Esophagus muscularis mucosa (tissue), 4 donors: ENCODE measurements at regions not wholly inside any gene's neighbourhood (a gene's known extent, or its start where the extent isn't known, plus 50 kb on each side); places are given as distances from the start of the nearest gene placed in this dataset.

ENCODE experiments used
- DNase-seq: peaks from one replicate; pipeline ENCODE4 v3.0.0-alpha.2; 2017; ENCODE audit errors: extremely low spot score
- H3K27ac ChIP-seq, 4 donors: fragments of 200-600 bp; sonication (generic); replicated peaks in 1 of 4; 1 replicate in 3 of 4; 2 replicates in 1 of 4; pipeline ENCODE4 v1.5.1; 2016 to 2019; ENCODE audit warnings: mild to moderate bottlenecking in 1 of 4
- H3K27me3 ChIP-seq, 4 donors: fragments of 200-600 bp; sonication (generic); one replicate each; pipeline versions ENCODE4 v1.5.1 to v1.6.0; 2016 to 2019
- H3K36me3 ChIP-seq, 4 donors: fragments of 200-600 bp; sonication (generic); one replicate each; pipeline ENCODE4 v1.5.1; 2016 to 2019
- H3K4me1 ChIP-seq, 4 donors: fragments of 200-600 bp; sonication (generic); one replicate each; pipeline ENCODE4 v1.5.1; 2016 to 2019
- H3K4me3 ChIP-seq, 4 donors: fragments of 200-600 bp; sonication (generic); 1 replicate in 2 of 4; 2 replicates in 2 of 4; pipeline ENCODE4 v1.5.1; 2016 to 2019; ENCODE audit warnings: mild to moderate bottlenecking in 4 of 4, moderate library complexity in 1 of 4
- H3K9me3 ChIP-seq, 4 donors: fragments of 200-600 bp; sonication (generic); 1 replicate in 3 of 4; 2 replicates in 1 of 4; pipeline ENCODE4 v1.5.1; 2016 to 2019
- EP300 ChIP-seq: sonication (generic); formaldehyde crosslinking; IDR thresholded peaks from one replicate; pipeline ENCODE4 v1.6.1; 2017; ENCODE audit warnings: antibody characterized with exemption
- POLR2A ChIP-seq: fragments of 450-650 bp; IDR thresholded peaks from one replicate; pipeline ENCODE4 v1.6.1; 2017; ENCODE audit warnings: antibody characterized with exemption, moderate library complexity, mild to moderate bottlenecking, low read depth
- POLR2AphosphoS5 ChIP-seq, 2 donors: sonication (generic); formaldehyde crosslinking; IDR thresholded peaks; one replicate each; pipeline ENCODE4 v1.6.1; 2017; ENCODE audit warnings: antibody characterized with exemption in 2 of 2
- WGBS: methylation state at CpG from one replicate; pipeline ENCODE4 v1.1.5; 2018; 5-methylcytosine and 5-hydroxymethylcytosine counted together
- intact Hi-C: fragments of 100-400 bp; cut with DNase I; formaldehyde crosslinking; loops from one replicate; pipeline ENCODE4 v1.15.1; 2023
- TF ChIP-seq, protein P1 (sequence below), 3 experiments: fragments of 200-600 bp in 2 of 3; fragments of 450-650 bp in 1 of 3; sonication (generic) in 2 of 3; IDR thresholded peaks; one replicate each; pipeline ENCODE4 v1.5.1; 2017 to 2019; ENCODE audit warnings: antibody characterized with exemption in 3 of 3, mild to moderate bottlenecking in 2 of 3, moderate library complexity in 1 of 3

DNA sequence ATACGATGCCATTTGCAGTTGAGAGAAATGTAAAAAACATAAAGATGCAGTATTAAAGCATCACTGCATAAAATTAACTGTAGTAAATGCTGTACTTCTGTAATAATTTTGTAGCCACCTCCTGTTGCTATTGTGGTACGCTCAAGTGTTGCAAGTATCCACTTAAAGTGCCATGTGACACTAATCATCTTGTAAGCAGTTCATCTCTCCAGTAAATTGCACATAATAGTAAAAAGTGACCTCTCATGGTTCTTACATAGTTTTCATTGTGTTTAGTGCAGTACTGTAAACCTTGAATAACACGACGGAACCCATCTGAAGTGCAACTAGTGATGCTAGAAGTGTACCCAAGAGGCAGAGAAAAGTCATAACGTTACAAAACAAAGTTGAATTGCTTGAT, 190.1 kb upstream of the VGLL2 start:
- H3K4me1 ChIP-seq = no peaks in the 10 kb centered on the region
- WGBS = 75% methylated on average over 5 of the region's 5 CpGs
- H3K27me3 ChIP-seq = peaks cover 0 to 11% (median 0%) of the 10 kb centered on the region in 4 donors
- TF ChIP-seq POLR2A (no peak), POLR2AphosphoS5 (IDR thresholded peaks at IDR 0.05) (no peak), EP300 (no peak)
- TF ChIP-seq, protein P1, sequence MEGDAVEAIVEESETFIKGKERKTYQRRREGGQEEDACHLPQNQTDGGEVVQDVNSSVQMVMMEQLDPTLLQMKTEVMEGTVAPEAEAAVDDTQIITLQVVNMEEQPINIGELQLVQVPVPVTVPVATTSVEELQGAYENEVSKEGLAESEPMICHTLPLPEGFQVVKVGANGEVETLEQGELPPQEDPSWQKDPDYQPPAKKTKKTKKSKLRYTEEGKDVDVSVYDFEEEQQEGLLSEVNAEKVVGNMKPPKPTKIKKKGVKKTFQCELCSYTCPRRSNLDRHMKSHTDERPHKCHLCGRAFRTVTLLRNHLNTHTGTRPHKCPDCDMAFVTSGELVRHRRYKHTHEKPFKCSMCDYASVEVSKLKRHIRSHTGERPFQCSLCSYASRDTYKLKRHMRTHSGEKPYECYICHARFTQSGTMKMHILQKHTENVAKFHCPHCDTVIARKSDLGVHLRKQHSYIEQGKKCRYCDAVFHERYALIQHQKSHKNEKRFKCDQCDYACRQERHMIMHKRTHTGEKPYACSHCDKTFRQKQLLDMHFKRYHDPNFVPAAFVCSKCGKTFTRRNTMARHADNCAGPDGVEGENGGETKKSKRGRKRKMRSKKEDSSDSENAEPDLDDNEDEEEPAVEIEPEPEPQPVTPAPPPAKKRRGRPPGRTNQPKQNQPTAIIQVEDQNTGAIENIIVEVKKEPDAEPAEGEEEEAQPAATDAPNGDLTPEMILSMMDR (IDR thresholded peaks at IDR 0.05) = no peak
- H3K4me3 ChIP-seq = no peak overlapping the region
- H3K36me3 ChIP-seq = no peaks in the 10 kb centered on the region
- no peak for DNase-seq
- H3K27ac ChIP-seq = no peak overlapping the region
- no peaks in the 10 kb centered on the region for H3K9me3 ChIP-seq
- intact Hi-C loops = no loop called here

DNA sequence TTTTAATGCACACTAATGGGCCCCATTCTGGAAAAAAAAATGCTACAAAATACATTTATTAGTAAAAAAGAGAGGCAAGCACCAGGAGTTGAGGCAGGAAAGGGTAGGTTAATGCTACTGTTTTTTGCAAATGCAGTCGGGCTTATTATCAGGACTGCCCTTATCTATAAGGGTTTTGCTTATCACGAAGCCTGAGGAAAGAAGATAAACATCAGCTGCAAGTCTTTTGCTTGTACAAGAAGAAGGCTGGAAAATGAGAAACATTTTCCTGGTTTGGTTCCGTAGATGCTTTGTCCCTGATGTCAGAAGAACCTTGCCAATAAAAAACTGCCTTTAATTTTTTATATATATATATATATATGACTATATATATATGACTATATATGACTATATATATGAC, 189.3 kb upstream of the VGLL2 start:
- no peak overlapping the region for H3K27ac ChIP-seq
- peaks cover 0 to 11% (median 0%) of the 10 kb centered on the region in 4 donors for H3K27me3 ChIP-seq
- no peaks in the 10 kb centered on the region for H3K4me1 ChIP-seq
- no peaks in the 10 kb centered on the region for H3K36me3 ChIP-seq
- no peak overlapping the region for H3K4me3 ChIP-seq
- TF ChIP-seq POLR2AphosphoS5 (IDR thresholded peaks at IDR 0.05) (no peak), EP300 (no peak), POLR2A (no peak)
- TF ChIP-seq, protein P1 (IDR thresholded peaks at IDR 0.05) = no peak
- WGBS = 25% methylated on average over 3 of the region's 3 CpGs
- H3K9me3 ChIP-seq = no peaks in the 10 kb centered on the region
- intact Hi-C loops = no loop called here
- DNase-seq = no peak

DNA sequence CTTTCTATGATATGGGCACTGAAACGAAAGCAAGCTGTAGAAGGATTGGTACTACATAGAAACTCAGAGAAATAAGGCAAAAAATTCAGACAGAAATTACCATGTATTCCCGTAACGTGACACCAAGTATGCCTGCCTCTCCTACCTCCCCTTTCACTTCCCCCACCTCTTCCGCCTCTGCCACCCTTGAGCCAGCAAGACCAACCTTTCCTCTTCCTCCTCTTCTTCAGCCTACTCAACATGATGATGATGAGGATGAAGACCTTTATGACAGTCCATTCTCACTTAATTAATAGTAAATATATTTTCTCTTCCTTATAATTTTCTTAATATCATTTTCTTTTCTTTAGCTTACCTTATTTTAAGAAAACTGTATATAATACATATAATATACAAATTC, 188.1 kb upstream of the VGLL2 start:
- WGBS = 73% methylated on average over 4 of the region's 4 CpGs
- Histone ChIP-seq H3K27me3 (peaks cover 0 to 11% (median 0%) of the 10 kb centered on the region in 4 donors), H3K4me3 (no peak overlapping the region), H3K4me1 (no peaks in the 10 kb centered on the region), H3K27ac (no peak overlapping the region), H3K36me3 (no peaks in the 10 kb centered on the region), H3K9me3 (no peaks in the 10 kb centered on the region)
- TF ChIP-seq POLR2AphosphoS5 (IDR thresholded peaks at IDR 0.05) = no peak
- no peak for TF ChIP-seq EP300
- no peak for TF ChIP-seq POLR2A
- TF ChIP-seq, protein P1 (IDR thresholded peaks at IDR 0.05) = no peak
- intact Hi-C loops = no loop called here
- DNase-seq = no peak

DNA sequence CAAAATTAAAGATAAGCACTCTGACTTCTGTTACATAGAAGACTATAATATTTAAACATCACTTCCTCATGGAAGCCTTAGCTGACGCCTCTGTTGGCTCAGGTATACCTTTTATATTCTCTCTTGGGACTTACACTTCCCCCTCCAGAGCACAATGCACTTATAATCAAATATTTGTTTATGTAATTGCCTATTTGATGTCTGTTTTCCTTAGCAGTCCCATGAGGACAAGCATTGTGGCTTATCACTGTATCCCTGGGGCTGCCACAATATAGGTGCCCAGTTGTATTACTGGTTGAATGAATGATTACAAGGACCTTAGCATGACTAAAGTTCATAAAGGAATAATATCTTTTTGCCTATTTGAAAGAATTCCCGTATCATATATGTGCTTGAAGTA, 186.7 kb upstream of the VGLL2 start:
- no peaks in the 10 kb centered on the region for H3K36me3 ChIP-seq
- no peak overlapping the region for H3K27ac ChIP-seq
- H3K9me3 ChIP-seq = no peaks in the 10 kb centered on the region
- 71% methylated on average over 2 of the region's 2 CpGs for WGBS
- intact Hi-C loops = no loop called here
- H3K4me1 ChIP-seq = no peaks in the 10 kb centered on the region
- no peak overlapping the region for H3K4me3 ChIP-seq
- DNase-seq = no peak
- peaks cover 0 to 8% (median 0%) of the 10 kb centered on the region in 4 donors for H3K27me3 ChIP-seq
- no peak for TF ChIP-seq EP300
- TF ChIP-seq, protein P1 (IDR thresholded peaks at IDR 0.05) = no peak
- TF ChIP-seq POLR2A = no peak
- no peak for TF ChIP-seq POLR2AphosphoS5 (IDR thresholded peaks at IDR 0.05)

DNA sequence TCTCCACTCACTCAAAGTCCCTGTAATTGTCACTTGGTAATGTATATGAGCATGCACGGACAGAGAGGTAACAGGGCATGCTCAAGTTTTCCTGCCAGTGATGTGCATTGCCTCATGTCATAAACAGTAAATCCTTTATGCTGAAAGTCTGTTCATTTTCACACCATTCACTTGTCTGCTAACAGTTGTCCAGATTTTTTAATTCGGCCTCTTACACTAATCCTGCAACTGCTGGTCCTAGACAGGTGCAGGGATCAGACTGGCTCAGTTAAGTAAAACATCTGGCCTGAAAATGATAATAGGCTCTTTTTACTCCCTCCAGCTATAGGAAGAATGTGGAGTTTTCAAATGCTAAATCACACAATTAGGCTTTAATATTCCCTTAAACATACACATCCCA, 185.4 kb upstream of the VGLL2 start:
- no peaks in the 10 kb centered on the region for H3K27me3 ChIP-seq
- 70% methylated on average over 2 of the region's 2 CpGs for WGBS
- H3K36me3 ChIP-seq = no peaks in the 10 kb centered on the region
- no peak for DNase-seq
- H3K4me3 ChIP-seq = no peak overlapping the region
- intact Hi-C loops = no loop called here
- H3K4me1 ChIP-seq = no peaks in the 10 kb centered on the region
- TF ChIP-seq POLR2A = no peak
- TF ChIP-seq EP300 = no peak
- TF ChIP-seq POLR2AphosphoS5 (IDR thresholded peaks at IDR 0.05) = no peak
- TF ChIP-seq, protein P1 (IDR thresholded peaks at IDR 0.05) = no peak
- H3K9me3 ChIP-seq = no peaks in the 10 kb centered on the region
- H3K27ac ChIP-seq = no peak overlapping the region
